ENCODE measurements at regions not wholly inside any gene's neighbourhood (a gene's known extent, or its start where the extent isn't known, plus 50 kb on each side); places are given as distances from the start of the nearest gene placed in this dataset.

DNA sequence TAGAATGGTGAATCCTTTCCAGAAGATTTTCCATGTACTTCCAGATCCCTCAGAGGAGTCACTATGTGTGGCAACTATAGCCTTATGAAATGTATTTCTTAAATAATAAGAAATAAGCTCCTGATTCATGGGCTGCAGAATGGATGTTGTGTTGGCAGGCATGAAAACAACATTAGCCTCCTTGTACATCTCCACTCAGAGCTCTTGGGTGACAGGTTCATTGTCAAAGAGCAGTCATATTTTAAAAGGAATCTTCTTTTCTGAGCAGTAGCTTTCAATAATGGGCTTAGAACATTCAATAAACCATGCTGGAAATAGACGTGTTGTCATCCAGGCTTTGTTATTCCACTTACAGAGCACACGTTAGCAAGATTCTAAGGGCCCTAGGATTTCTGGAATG, 96.6 kb downstream of the CDC7 start:
- Histone ChIP-seq H3K9me3 (ENCODE audit: control extremely low read depth in 1 of 3, control insufficient read depth in 2 of 3, insufficient read depth in 1 of 3, low read length in 2 of 3) (peaks cover 0 to 3% (median 0%) of the 10 kb centered on the region in 3 donors), H3K27me3 (replicated peaks in 1 of 4; ENCODE audit: control extremely low read depth in 1 of 4, control insufficient read depth in 3 of 4, insufficient read depth in 4 of 4, low read length in 3 of 4) (no peaks in the 10 kb centered on the region), H3K4me1 (ENCODE audit: control insufficient read depth in 2 of 2, insufficient read depth in 2 of 2, low read length in 2 of 2) (no peaks in the 10 kb centered on the region), H3K9ac (ENCODE audit: low read length) (no peak overlapping the region), H4K20me1 (ENCODE audit: control insufficient read depth, insufficient read depth, low read length, poor library complexity, severe bottlenecking) (no peaks in the 10 kb centered on the region), H3K79me2 (ENCODE audit: control insufficient read depth, insufficient read depth, low read length) (no peaks in the 10 kb centered on the region), H3K4me2 (replicated peaks; ENCODE audit: low read depth, low read length, poor library complexity, severe bottlenecking) (no peak overlapping the region), H3K27ac (ENCODE audit: low read length in 2 of 2) (no peak overlapping the region), H3K36me3 (replicated peaks in 1 of 2; ENCODE audit: control extremely low read depth in 1 of 2, control insufficient read depth in 1 of 2, extremely low read depth in 1 of 2, insufficient read depth in 2 of 2, low read length in 1 of 2) (no peaks in the 10 kb centered on the region), H3K4me3 (ENCODE audit: control extremely low read depth in 1 of 5, extremely low read depth in 1 of 5, insufficient read depth in 1 of 5, low read depth in 2 of 5, low read length in 4 of 5) (no peak overlapping the region), H2AFZ (ENCODE audit: insufficient read depth, low read depth, low read length, poor library complexity, severe bottlenecking) (no peak overlapping the region)
- Mint-ChIP-seq H3K27me3 (peaks cover 17% of the 10 kb centered on the region), H3K27ac (no peak overlapping the region), H3K9me3 (ENCODE audit: insufficient read depth) (no peaks in the 10 kb centered on the region), H3K4me1 (no peaks in the 10 kb centered on the region), H3K4me3 (no peak overlapping the region)
- no peak for DNase-seq
- WGBS (ENCODE audit: insufficient coverage): 100% methylated on average over 2 of the region's 2 CpGs
- ATAC-seq (ENCODE audit: low read depth): no peak
- ChIA-PET CTCF (no interaction called here), POLR2A (no interaction called here)
- intact Hi-C loops (cut with micrococcal nuclease): no loop called here
- TF ChIP-seq, protein P1, sequence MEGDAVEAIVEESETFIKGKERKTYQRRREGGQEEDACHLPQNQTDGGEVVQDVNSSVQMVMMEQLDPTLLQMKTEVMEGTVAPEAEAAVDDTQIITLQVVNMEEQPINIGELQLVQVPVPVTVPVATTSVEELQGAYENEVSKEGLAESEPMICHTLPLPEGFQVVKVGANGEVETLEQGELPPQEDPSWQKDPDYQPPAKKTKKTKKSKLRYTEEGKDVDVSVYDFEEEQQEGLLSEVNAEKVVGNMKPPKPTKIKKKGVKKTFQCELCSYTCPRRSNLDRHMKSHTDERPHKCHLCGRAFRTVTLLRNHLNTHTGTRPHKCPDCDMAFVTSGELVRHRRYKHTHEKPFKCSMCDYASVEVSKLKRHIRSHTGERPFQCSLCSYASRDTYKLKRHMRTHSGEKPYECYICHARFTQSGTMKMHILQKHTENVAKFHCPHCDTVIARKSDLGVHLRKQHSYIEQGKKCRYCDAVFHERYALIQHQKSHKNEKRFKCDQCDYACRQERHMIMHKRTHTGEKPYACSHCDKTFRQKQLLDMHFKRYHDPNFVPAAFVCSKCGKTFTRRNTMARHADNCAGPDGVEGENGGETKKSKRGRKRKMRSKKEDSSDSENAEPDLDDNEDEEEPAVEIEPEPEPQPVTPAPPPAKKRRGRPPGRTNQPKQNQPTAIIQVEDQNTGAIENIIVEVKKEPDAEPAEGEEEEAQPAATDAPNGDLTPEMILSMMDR (IDR thresholded peaks at IDR 0.05): no peak
- TF ChIP-seq EZH2 (IDR thresholded peaks at IDR 0.05; ENCODE audit: borderline replicate concordance, insufficient read depth, low read depth, low read length, poor library complexity, severe bottlenecking): no peak

DNA sequence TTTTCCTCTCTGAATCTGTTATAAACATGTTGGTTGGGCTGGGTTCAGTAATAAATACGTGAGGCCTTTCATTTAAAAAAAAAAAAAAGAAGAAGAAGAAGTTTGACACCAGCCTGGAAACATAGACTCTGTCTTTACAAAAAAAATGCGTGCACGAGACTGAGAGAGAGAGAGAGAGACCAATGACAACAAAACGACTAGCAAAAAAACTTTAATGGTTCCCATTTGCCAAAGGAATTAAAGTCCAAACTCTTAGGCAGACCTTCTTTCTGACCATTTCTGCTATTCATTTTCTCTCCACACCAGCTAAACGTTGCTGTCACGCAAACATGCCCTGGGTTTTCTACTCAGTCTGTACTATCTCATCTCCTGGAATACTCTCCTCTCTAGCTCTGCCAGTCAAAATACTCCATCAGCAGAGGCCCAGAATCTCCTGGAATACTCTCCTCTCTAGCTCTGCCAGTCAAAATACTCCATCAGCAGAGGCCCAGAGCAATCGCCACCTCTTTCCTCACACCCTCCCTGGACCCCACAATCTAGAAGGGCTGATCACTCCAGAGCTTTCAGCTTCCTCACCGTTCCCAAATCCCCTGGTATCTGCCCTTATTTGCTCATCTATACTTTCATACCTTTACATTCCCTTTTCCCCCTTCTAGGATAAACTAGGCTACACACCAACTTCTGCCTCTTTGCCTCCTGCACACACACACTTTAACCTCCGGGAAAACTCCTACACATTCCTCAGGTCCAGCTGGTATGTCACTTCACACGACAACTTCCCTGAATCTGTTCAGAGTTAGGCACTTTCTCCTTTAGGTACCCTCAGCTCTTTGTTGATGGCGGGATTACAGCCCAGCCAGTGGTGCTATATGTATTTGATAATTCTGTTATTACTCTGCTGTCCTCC, 100.0 kb downstream of the CDC7 start:
- peaks cover 0 to 3% (median 0%) of the 10 kb centered on the region in 3 donors for H3K9me3 ChIP-seq (ENCODE audit: control extremely low read depth in 1 of 3, control insufficient read depth in 2 of 3, insufficient read depth in 1 of 3, low read length in 2 of 3)
- Mint-ChIP-seq H3K4me3 (no peak overlapping the region), H3K27ac (no peak overlapping the region), H3K9me3 (ENCODE audit: insufficient read depth) (no peaks in the 10 kb centered on the region), H3K4me1 (peaks cover 4% of the 10 kb centered on the region), H3K27me3 (peaks cover 15% of the 10 kb centered on the region)
- H3K4me2 ChIP-seq (replicated peaks; ENCODE audit: low read depth, low read length, poor library complexity, severe bottlenecking): no peak overlapping the region
- ChIA-PET CTCF (no interaction called here), POLR2A (no interaction called here)
- intact Hi-C loops (cut with micrococcal nuclease): no loop called here
- H3K4me1 ChIP-seq (ENCODE audit: control insufficient read depth in 2 of 2, insufficient read depth in 2 of 2, low read length in 2 of 2): no peaks in the 10 kb centered on the region
- ATAC-seq (ENCODE audit: low read depth): no peak
- TF ChIP-seq, protein P1 (IDR thresholded peaks at IDR 0.05): no peak
- no peak for TF ChIP-seq EZH2 (IDR thresholded peaks at IDR 0.05; ENCODE audit: borderline replicate concordance, insufficient read depth, low read depth, low read length, poor library complexity, severe bottlenecking)
- WGBS (ENCODE audit: insufficient coverage): 92% methylated on average over 7 of the region's 11 CpGs
- no peak overlapping the region for H2AFZ ChIP-seq (ENCODE audit: insufficient read depth, low read depth, low read length, poor library complexity, severe bottlenecking)
- no peaks in the 10 kb centered on the region for H3K36me3 ChIP-seq (replicated peaks in 1 of 2; ENCODE audit: control extremely low read depth in 1 of 2, control insufficient read depth in 1 of 2, extremely low read depth in 1 of 2, insufficient read depth in 2 of 2, low read length in 1 of 2)
- H3K79me2 ChIP-seq (ENCODE audit: control insufficient read depth, insufficient read depth, low read length): no peaks in the 10 kb centered on the region
- H3K9ac ChIP-seq (ENCODE audit: low read length): no peak overlapping the region
- H3K4me3 ChIP-seq (ENCODE audit: control extremely low read depth in 1 of 5, extremely low read depth in 1 of 5, insufficient read depth in 1 of 5, low read depth in 2 of 5, low read length in 4 of 5): no peak overlapping the region
- H4K20me1 ChIP-seq (ENCODE audit: control insufficient read depth, insufficient read depth, low read length, poor library complexity, severe bottlenecking): no peaks in the 10 kb centered on the region
- no peak overlapping the region for H3K27ac ChIP-seq (ENCODE audit: low read length in 2 of 2)
- no peaks in the 10 kb centered on the region for H3K27me3 ChIP-seq (replicated peaks in 1 of 4; ENCODE audit: control extremely low read depth in 1 of 4, control insufficient read depth in 3 of 4, insufficient read depth in 4 of 4, low read length in 3 of 4)
- no peak for DNase-seq
